ENCODE measurements at regions not wholly inside any gene's neighbourhood (a gene's known extent, or its start where the extent isn't known, plus 50 kb on each side); places are given as distances from the start of the nearest gene placed in this dataset.
"Not testable (repeated sequence)": the region's sequence is repeated elsewhere in the genome, so short reads cannot be mapped to it uniquely, and the experiment has no call there.

DNA sequence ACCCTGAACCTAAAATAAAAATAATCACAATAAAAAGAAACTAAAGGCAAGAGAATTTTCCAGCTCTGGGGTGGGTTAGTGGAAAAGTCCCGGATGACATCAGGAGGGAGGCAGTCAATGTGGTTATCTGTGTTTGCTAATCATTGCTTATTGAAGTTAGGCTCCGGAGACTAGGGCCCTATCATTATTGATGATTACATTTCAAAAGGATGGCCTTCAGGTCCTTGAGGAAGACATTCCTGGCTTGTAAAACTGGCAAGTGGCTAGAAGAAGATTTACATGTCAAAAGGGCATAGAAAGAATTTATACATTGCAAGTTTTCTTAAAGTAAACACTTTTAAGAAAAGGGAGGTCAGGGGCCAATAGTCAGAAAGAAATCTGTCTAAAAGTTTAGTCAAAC is 123.4 kb downstream of the POSTN start:
- TF ChIP-seq, protein P1, sequence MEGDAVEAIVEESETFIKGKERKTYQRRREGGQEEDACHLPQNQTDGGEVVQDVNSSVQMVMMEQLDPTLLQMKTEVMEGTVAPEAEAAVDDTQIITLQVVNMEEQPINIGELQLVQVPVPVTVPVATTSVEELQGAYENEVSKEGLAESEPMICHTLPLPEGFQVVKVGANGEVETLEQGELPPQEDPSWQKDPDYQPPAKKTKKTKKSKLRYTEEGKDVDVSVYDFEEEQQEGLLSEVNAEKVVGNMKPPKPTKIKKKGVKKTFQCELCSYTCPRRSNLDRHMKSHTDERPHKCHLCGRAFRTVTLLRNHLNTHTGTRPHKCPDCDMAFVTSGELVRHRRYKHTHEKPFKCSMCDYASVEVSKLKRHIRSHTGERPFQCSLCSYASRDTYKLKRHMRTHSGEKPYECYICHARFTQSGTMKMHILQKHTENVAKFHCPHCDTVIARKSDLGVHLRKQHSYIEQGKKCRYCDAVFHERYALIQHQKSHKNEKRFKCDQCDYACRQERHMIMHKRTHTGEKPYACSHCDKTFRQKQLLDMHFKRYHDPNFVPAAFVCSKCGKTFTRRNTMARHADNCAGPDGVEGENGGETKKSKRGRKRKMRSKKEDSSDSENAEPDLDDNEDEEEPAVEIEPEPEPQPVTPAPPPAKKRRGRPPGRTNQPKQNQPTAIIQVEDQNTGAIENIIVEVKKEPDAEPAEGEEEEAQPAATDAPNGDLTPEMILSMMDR (IDR thresholded peaks at IDR 0.05; ENCODE audit: insufficient read depth, missing control alignments) = no peak
- FAIRE-seq = no peak
- no peak for DNase-seq (ENCODE audit: insufficient read length, low spot score)

GRCh38 chr13:37473035-37473434 is 125.5 kb downstream of the POSTN start:
- no peak for FAIRE-seq
- DNase-seq (ENCODE audit: insufficient read length, low spot score) = no peak
- TF ChIP-seq, protein P1 (IDR thresholded peaks at IDR 0.05; ENCODE audit: insufficient read depth, missing control alignments) = peak; percentile 1

GRCh38 chr13:37472266-37472665 is 126.3 kb downstream of the POSTN start:
- not testable (repeated sequence) for FAIRE-seq; DNase-seq (ENCODE audit: insufficient read length, low spot score)

- no peak for FAIRE-seq
- TF ChIP-seq, protein P1 (IDR thresholded peaks at IDR 0.05; ENCODE audit: insufficient read depth, missing control alignments) = no peak
- DNase-seq (ENCODE audit: insufficient read length, low spot score) = no peak
Measured at GRCh38 chr13:37460166-37460565, 138.4 kb downstream of the POSTN start.

GRCh38 chr13:37457612-37458011 is 141.0 kb downstream of the POSTN start:
- DNase-seq (ENCODE audit: insufficient read length, low spot score) = no peak
- TF ChIP-seq, protein P1 (IDR thresholded peaks at IDR 0.05; ENCODE audit: insufficient read depth, missing control alignments) = no peak
- FAIRE-seq = no peak

GRCh38 chr13:37456506-37456905 is 142.1 kb downstream of the POSTN start:
- DNase-seq (ENCODE audit: insufficient read length, low spot score) = no peak
- FAIRE-seq = no peak
- TF ChIP-seq, protein P1 (IDR thresholded peaks at IDR 0.05; ENCODE audit: insufficient read depth, missing control alignments) = no peak

GRCh38 chr13:37456041-37456440 is 142.5 kb downstream of the POSTN start:
- no peak for FAIRE-seq
- TF ChIP-seq, protein P1 (IDR thresholded peaks at IDR 0.05; ENCODE audit: insufficient read depth, missing control alignments) = no peak
- DNase-seq (ENCODE audit: insufficient read length, low spot score) = no peak

GRCh38 chr13:37453246-37453645 is 145.3 kb downstream of the POSTN start:
- TF ChIP-seq, protein P1 (IDR thresholded peaks at IDR 0.05; ENCODE audit: insufficient read depth, missing control alignments) = no peak
- DNase-seq (ENCODE audit: insufficient read length, low spot score) = no peak
- no peak for FAIRE-seq

Measured in D721Med (cell line).